SK-N-SH (cell line): ENCODE measurements at regions not wholly inside any gene's neighbourhood (a gene's known extent, or its start where the extent isn't known, plus 50 kb on each side); places are given as distances from the start of the nearest gene placed in this dataset.

Source experiments
- CTCF ChIA-PET: fragments of 300-600, 350-600 bp; formaldehyde crosslinking; extraction: SDS; loops from one replicate; lab custom pipeline; 2021; lab: Yijun Ruan, JAX
- POLR2A ChIA-PET: fragments of 350-600 bp; sonication (Branson Sonifier 250); formaldehyde crosslinking; extraction: SDS; loops from one replicate; lab custom pipeline; 2020; ENCODE audit warnings: antibody characterized with exemption, inconsistent platforms; lab: Yijun Ruan, JAX
- DNase-seq: peaks from one replicate; pipeline ENCODE4 v3.0.0; 2012
- H2AFZ ChIP-seq: fragments of 200-600 bp; sonication (generic); 2 replicates; pipeline ENCODE4 v1.8.1; 2016; ENCODE audit warnings: antibody characterized with exemption, mild to moderate bottlenecking, low read depth
- H3F3A ChIP-seq: fragments of 200-600 bp; sonication (generic); replicated peaks from 2 replicates; pipeline ENCODE3; 2016; ENCODE audit warnings: antibody characterized with exemption, mild to moderate bottlenecking; ENCODE audit not compliant: insufficient read depth
- H3K27ac ChIP-seq, 2 experiments: fragments of 200-500 bp in 1 of 2; fragments of 200-600 bp in 1 of 2; sonication (Bioruptor generic) in 1 of 2; sonication (generic), shearing (Covaris generic) in 1 of 2; 2 replicates each; pipeline versions ENCODE4 v1.5.1 to v1.6.1; 2014 to 2016; ENCODE audit warnings: low read depth in 2 of 2, inconsistent platforms in 1 of 2, low read length in 1 of 2, mild to moderate bottlenecking in 1 of 2, mixed read lengths in 1 of 2
- H3K27me3 ChIP-seq: fragments of 200-600 bp; sonication (generic), shearing (Covaris generic); 2 replicates; pipeline ENCODE4 v1.6.1; 2016; ENCODE audit warnings: mixed run types; ENCODE audit not compliant: insufficient read depth
- H3K36me3 ChIP-seq, 2 experiments: fragments of 200-500 bp in 1 of 2; fragments of 200-600 bp in 1 of 2; sonication (Bioruptor generic) in 1 of 2; sonication (generic) in 1 of 2; replicated peaks in 1 of 2; 2 replicates each; pipeline versions ENCODE3 to v1.5.1; 2014 to 2016; ENCODE audit warnings: low read length in 1 of 2, mild to moderate bottlenecking in 1 of 2; ENCODE audit not compliant: insufficient read depth in 2 of 2, control insufficient read depth in 1 of 2
- H3K4me1 ChIP-seq, 2 experiments: fragments of 200-500 bp in 1 of 2; fragments of 200-600 bp in 1 of 2; sonication (Bioruptor generic) in 1 of 2; sonication (generic), shearing (Covaris generic) in 1 of 2; 2 replicates each; pipeline versions ENCODE4 v1.5.1 to v1.6.1; 2014 to 2016; ENCODE audit warnings: low read depth in 1 of 2, low read length in 1 of 2, mixed run types in 1 of 2; ENCODE audit not compliant: insufficient read depth in 2 of 2, control insufficient read depth in 1 of 2
- H3K4me2 ChIP-seq: fragments of 200-600 bp; sonication (generic), shearing (Covaris generic); 2 replicates; pipeline ENCODE4 v1.6.1; 2017; ENCODE audit warnings: mixed run types
- H3K4me3 ChIP-seq, 2 experiments: fragments of 200-500 bp in 1 of 2; fragments of 200-600 bp in 1 of 2; sonication (Bioruptor generic) in 1 of 2; sonication (generic), shearing (Covaris generic) in 1 of 2; 2 replicates each; pipeline versions ENCODE4 v1.5.1 to v1.8.1; 2014 to 2016; ENCODE audit warnings: low read depth in 2 of 2, inconsistent platforms in 1 of 2, low read length in 1 of 2, mild to moderate bottlenecking in 1 of 2, mixed read lengths in 1 of 2, moderate library complexity in 1 of 2
- H3K79me2 ChIP-seq: fragments of 200-600 bp; sonication (generic); 2 replicates; pipeline ENCODE4 v1.8.1; 2017; ENCODE audit warnings: mild to moderate bottlenecking; ENCODE audit not compliant: insufficient read depth
- H3K9ac ChIP-seq: fragments of 200-600 bp; sonication (generic); 2 replicates; pipeline ENCODE4 v1.6.1; 2017; ENCODE audit warnings: mixed run types
- H3K9me2 ChIP-seq: fragments of 200-600 bp; sonication (generic); 2 replicates; pipeline ENCODE4 v1.6.1; 2017; ENCODE audit warnings: mixed run types
- H3K9me3 ChIP-seq: fragments of 200-600 bp; sonication (generic); 2 replicates; pipeline ENCODE4 v1.6.1; 2017; ENCODE audit warnings: mixed run types, mild to moderate bottlenecking, moderate library complexity
- H4K20me1 ChIP-seq: fragments of 200-600 bp; sonication (generic); 2 replicates; pipeline ENCODE4 v1.6.1; 2017; ENCODE audit warnings: mild to moderate bottlenecking, mixed run types; ENCODE audit not compliant: insufficient read depth
- IRF3 ChIP-seq: fragments of 150-350 bp; IDR thresholded peaks from 2 replicates; pipeline ENCODE4 v1.6.1; 2016; ENCODE audit warnings: mild to moderate bottlenecking, low read depth, low read length
- NRF1 ChIP-seq: IDR thresholded peaks from 2 replicates; pipeline ENCODE4 v1.6.1; 2012; ENCODE audit warnings: low read depth, mild to moderate bottlenecking, low read length
- PBX3 ChIP-seq: IDR thresholded peaks from 2 replicates; pipeline ENCODE4; 2012
- RCOR1 ChIP-seq: fragments of 150-350 bp; IDR thresholded peaks from 2 replicates; pipeline ENCODE4 v1.6.1; 2017; ENCODE audit warnings: antibody characterized with exemption, low read length
- RFX5 ChIP-seq: IDR thresholded peaks from 2 replicates; pipeline ENCODE4 v1.6.1; 2012; ENCODE audit warnings: mild to moderate bottlenecking, improper control_type of control experiment, low read length
- RXRA ChIP-seq: IDR thresholded peaks from 2 replicates; pipeline ENCODE4 v1.4.0; 2012; ENCODE audit warnings: low read depth, mild to moderate bottlenecking, borderline replicate concordance
- SMC3 ChIP-seq: IDR thresholded peaks from 2 replicates; pipeline ENCODE4 v1.6.1; 2012; ENCODE audit warnings: low read depth, low read length, improper control_type of control experiment
- TAF1 ChIP-seq: IDR thresholded peaks from 2 replicates; pipeline ENCODE4 v1.6.1; 2012; ENCODE audit warnings: low read depth, mild to moderate bottlenecking, low read length, moderate library complexity, borderline replicate concordance
- TEAD4 ChIP-seq: IDR thresholded peaks from 2 replicates; pipeline ENCODE4 v1.4.0; 2012; ENCODE audit warnings: mild to moderate bottlenecking, borderline replicate concordance; ENCODE audit not compliant: insufficient read depth
- YY1 ChIP-seq: IDR thresholded peaks from 2 replicates; pipeline ENCODE4 v1.4.0; 2012; ENCODE audit warnings: low read depth, mild to moderate bottlenecking
- WGBS: methylation state at CpG from one replicate; pipeline ENCODE4 v1.1.6; 2017; ENCODE audit warnings: low lambda C conversion rate; 5-methylcytosine and 5-hydroxymethylcytosine counted together

- Histone ChIP-seq H3K36me3 (no peaks in the 10 kb centered on the region), H3K27me3 (peaks cover 16% of the 10 kb centered on the region; the same call in 1 of the 2 replicates), H3K9me2 (no peaks in the 10 kb centered on the region), H3K4me3 (no peak overlapping the region), H2AFZ (no peak overlapping the region), H3K4me1 (peaks cover 0 to 75% of the 10 kb centered on the region in 2 experiments; a peak in 2 of 4 replicates), H4K20me1 (no peaks in the 10 kb centered on the region), H3F3A (no peaks in the 10 kb centered on the region), H3K27ac (peak overlapping the region in 1 of 2 experiments; percentile 99; a peak in 2 of 4 replicates), H3K79me2 (no peaks in the 10 kb centered on the region), H3K4me2 (no peak overlapping the region), H3K9me3 (no peaks in the 10 kb centered on the region), H3K9ac (no peak overlapping the region)
- ChIA-PET CTCF (interaction anchor here (1.4 to 3.8 kb wide), 4 partner anchors 10 to 203 kb away, joined by 3 to 32 read pairs (median 6); partner anchors contain the start of gene NECTIN1), POLR2A (interaction anchor here (1.0 to 1.1 kb wide), 2 partner anchors 126 to 203 kb away, joined by 3 read pairs; no protein-coding TSS in a partner anchor)
- WGBS = 17% methylated on average over 3 of the region's 4 CpGs
- TF ChIP-seq RXRA (no peak), NRF1 (no peak), YY1 (no peak), TEAD4 (no peak), SMC3 (no peak), IRF3 (no peak), RCOR1 (no peak), RFX5 (no peak)
- DNase-seq = no peak
Measured at GRCh38 chr11:119905162-119905561, 176.2 kb upstream of the NECTIN1 start.

GRCh38 chr11:119904531-119905035 lies 175.6 kb upstream of the NECTIN1 start:
- POLR2A ChIA-PET = interaction anchor here (1.0 to 1.1 kb wide), 2 partner anchors 125 to 204 kb away, joined by 3 read pairs; no protein-coding TSS in a partner anchor
- no peaks in the 10 kb centered on the region for H3K36me3 ChIP-seq
- H3K27me3 ChIP-seq = peaks cover 16% of the 10 kb centered on the region; the same call in 1 of the 2 replicates
- CTCF ChIA-PET = interaction anchor here (1.0 to 3.8 kb wide), 7 partner anchors 9 to 204 kb away, joined by 3 to 32 read pairs (median 4); partner anchors contain the start of gene NECTIN1
- WGBS = 46% methylated on average over 4 of the region's 4 CpGs
- H3K9me2 ChIP-seq = no peaks in the 10 kb centered on the region
- no peak for DNase-seq
- no peaks in the 10 kb centered on the region for H3F3A ChIP-seq
- no peaks in the 10 kb centered on the region for H3K79me2 ChIP-seq
- H3K9me3 ChIP-seq = no peaks in the 10 kb centered on the region
- no peak overlapping the region for H3K4me3 ChIP-seq
- peaks cover 0 to 70% of the 10 kb centered on the region in 2 experiments; a peak in 2 of 4 replicates for H3K4me1 ChIP-seq
- TF ChIP-seq PBX3 (no peak), TEAD4 (no peak), TAF1 (no peak), RXRA (no peak)
- H3K27ac ChIP-seq = peak overlapping the region in 1 of 2 experiments; percentile 99; a peak in 1 of 4 replicates
- no peak overlapping the region for H3K4me2 ChIP-seq
- no peaks in the 10 kb centered on the region for H4K20me1 ChIP-seq
- no peak overlapping the region for H2AFZ ChIP-seq
- H3K9ac ChIP-seq = no peak overlapping the region
